ENCODE measurements at regions not wholly inside any gene's neighbourhood (a gene's known extent, or its start where the extent isn't known, plus 50 kb on each side); places are given as distances from the start of the nearest gene placed in this dataset.

DNA sequence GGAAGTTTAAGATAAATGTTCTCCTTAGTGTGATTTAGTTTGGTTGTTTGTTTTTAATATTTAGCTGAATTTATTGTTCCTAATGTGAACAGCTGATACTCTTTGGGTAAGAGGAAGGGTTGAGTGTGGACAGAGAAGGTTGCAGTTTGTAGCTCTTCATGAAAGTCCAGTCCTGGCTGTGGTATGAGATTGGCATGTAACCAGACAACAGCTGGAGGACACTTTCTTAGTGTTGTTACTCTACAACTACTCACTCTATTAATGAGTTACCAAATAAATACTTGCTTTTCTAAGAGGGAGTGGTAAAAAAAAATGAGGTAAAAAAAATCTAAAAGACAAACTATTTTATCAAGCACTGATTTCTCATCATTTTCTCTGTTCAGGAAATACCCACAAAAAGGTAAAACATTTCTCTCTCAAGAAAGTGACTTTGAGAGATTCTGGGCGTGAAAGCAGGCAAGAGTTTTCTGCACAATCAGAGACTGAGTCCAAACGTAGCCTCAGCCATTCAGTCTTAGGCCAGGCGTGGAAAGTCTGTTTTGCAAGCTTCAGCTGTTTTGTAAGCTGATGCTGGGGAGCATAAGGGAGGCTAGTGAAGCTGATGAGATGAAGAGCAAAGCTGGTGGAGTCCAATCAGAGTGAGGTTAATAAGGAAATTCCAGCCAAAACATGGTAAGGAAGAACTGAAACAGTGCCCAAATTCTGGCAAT is 138.5 kb upstream of the ARPP21 start:
- no peak for TF ChIP-seq POLR2A (IDR thresholded peaks at IDR 0.05)
- TF ChIP-seq, protein P1, sequence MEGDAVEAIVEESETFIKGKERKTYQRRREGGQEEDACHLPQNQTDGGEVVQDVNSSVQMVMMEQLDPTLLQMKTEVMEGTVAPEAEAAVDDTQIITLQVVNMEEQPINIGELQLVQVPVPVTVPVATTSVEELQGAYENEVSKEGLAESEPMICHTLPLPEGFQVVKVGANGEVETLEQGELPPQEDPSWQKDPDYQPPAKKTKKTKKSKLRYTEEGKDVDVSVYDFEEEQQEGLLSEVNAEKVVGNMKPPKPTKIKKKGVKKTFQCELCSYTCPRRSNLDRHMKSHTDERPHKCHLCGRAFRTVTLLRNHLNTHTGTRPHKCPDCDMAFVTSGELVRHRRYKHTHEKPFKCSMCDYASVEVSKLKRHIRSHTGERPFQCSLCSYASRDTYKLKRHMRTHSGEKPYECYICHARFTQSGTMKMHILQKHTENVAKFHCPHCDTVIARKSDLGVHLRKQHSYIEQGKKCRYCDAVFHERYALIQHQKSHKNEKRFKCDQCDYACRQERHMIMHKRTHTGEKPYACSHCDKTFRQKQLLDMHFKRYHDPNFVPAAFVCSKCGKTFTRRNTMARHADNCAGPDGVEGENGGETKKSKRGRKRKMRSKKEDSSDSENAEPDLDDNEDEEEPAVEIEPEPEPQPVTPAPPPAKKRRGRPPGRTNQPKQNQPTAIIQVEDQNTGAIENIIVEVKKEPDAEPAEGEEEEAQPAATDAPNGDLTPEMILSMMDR (IDR thresholded peaks at IDR 0.05), result no peak

Data from esophagus squamous epithelium (tissue), 4 donors.